Transverse colon (tissue), 3 donors: ENCODE measurements at regions not wholly inside any gene's neighbourhood (a gene's known extent, or its start where the extent isn't known, plus 50 kb on each side); places are given as distances from the start of the nearest gene placed in this dataset.

Source experiments
- EP300 ChIP-seq: sonication (generic); formaldehyde crosslinking; IDR thresholded peaks from one replicate; pipeline ENCODE4 v1.6.1; 2017; ENCODE audit warnings: antibody characterized with exemption, low read depth
- POLR2A ChIP-seq: fragments of 450-650 bp; IDR thresholded peaks from one replicate; pipeline ENCODE4 v1.6.1; 2016; ENCODE audit warnings: antibody characterized with exemption, mild to moderate bottlenecking, moderate library complexity
- TF ChIP-seq, protein P1 (sequence below), 5 experiments: fragments of 200-600 bp in 3 of 5; fragments of 450-650 bp in 2 of 5; sonication (generic) in 3 of 5; IDR thresholded peaks; 1 replicate in 2 of 5; 2 replicates in 3 of 5; pipeline ENCODE4 v1.5.1; 2016 to 2017; ENCODE audit warnings: antibody characterized with exemption in 5 of 5, inconsistent platforms in 3 of 5, mild to moderate bottlenecking in 2 of 5, moderate library complexity in 1 of 5

DNA sequence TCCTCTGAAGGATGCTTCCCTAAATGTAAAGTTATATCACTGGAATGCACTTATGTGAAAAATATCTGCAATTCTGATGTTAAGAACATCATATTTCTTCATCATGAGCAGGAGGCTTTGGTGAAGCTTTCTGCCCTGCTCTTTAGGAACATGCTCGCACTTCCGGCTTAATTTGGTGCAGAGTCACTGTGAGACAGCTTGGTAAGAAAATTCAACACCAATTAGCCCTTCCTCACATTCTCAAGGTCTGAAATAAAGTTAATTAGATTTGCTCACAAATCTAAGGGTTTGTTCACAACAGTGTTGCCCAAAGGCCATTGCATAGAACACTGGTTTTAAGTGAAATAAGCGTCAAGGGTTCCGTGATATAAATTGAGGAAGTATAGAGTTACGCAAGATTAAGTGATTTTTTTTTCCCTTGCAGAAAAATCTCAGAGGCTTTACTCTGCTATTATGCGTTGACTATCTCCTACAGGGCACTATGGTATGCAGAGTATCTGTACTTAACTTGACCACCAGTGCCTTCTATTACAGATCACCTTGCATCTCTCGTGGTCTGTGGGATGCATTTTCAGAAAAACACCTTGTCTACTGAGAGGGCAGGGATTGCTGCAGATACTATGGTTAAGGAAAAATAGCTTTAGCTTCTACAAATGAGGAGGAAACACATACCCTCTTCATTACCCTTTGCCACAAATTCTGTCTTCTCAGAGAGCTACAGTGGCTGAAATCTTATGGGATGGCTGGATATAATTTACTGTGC lies 953.9 kb downstream of the TYW1 start:
- TF ChIP-seq, protein P1, sequence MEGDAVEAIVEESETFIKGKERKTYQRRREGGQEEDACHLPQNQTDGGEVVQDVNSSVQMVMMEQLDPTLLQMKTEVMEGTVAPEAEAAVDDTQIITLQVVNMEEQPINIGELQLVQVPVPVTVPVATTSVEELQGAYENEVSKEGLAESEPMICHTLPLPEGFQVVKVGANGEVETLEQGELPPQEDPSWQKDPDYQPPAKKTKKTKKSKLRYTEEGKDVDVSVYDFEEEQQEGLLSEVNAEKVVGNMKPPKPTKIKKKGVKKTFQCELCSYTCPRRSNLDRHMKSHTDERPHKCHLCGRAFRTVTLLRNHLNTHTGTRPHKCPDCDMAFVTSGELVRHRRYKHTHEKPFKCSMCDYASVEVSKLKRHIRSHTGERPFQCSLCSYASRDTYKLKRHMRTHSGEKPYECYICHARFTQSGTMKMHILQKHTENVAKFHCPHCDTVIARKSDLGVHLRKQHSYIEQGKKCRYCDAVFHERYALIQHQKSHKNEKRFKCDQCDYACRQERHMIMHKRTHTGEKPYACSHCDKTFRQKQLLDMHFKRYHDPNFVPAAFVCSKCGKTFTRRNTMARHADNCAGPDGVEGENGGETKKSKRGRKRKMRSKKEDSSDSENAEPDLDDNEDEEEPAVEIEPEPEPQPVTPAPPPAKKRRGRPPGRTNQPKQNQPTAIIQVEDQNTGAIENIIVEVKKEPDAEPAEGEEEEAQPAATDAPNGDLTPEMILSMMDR (IDR thresholded peaks at IDR 0.05) = no peak
- TF ChIP-seq POLR2A = no peak
- no peak for TF ChIP-seq EP300
